ENCODE measurements at regions not wholly inside any gene's neighbourhood (a gene's known extent, or its start where the extent isn't known, plus 50 kb on each side); places are given as distances from the start of the nearest gene placed in this dataset.

- H3K4me1 ChIP-seq, result no peaks in the 10 kb centered on the region
- H3K27me3 ChIP-seq, result no peaks in the 10 kb centered on the region
- no peak for TF ChIP-seq CTCF (IDR thresholded peaks at IDR 0.05)
- intact Hi-C loops (cut with DNase I), result no loop called here
- H3K4me3 ChIP-seq, result no peak overlapping the region
- no peak for DNase-seq
- no peak for ATAC-seq
- 85 to 91% methylated on average over 2 of the region's 2 CpGs for WGBS, 2 donors
- H3K9me3 ChIP-seq, result peaks cover 0 to 8% (median 3%) of the 10 kb centered on the region in 11 donors
- no peak overlapping the region for H3K27ac ChIP-seq
- H3K36me3 ChIP-seq, result no peaks in the 10 kb centered on the region
Observed at GRCh38 chr18:64566456-64566855, 417.6 kb upstream of the LINC00305 start.

- Histone ChIP-seq H3K9me3 (peaks cover 0 to 7% (median 0%) of the 10 kb centered on the region in 11 donors), H3K27ac (no peak overlapping the region), H3K27me3 (no peaks in the 10 kb centered on the region), H3K36me3 (no peaks in the 10 kb centered on the region), H3K4me3 (no peak overlapping the region), H3K4me1 (no peaks in the 10 kb centered on the region)
- DNase-seq (no peak), ATAC-seq (no peak)
- no peak for TF ChIP-seq CTCF (IDR thresholded peaks at IDR 0.05)
- intact Hi-C loops (cut with DNase I), result no loop called here
Observed at GRCh38 chr18:64562651-64563050, 413.8 kb upstream of the LINC00305 start.

- Histone ChIP-seq H3K27ac (no peak overlapping the region), H3K4me1 (no peaks in the 10 kb centered on the region), H3K4me3 (no peak overlapping the region), H3K27me3 (no peaks in the 10 kb centered on the region), H3K9me3 (no peaks in the 10 kb centered on the region), H3K36me3 (no peaks in the 10 kb centered on the region)
- no peak for DNase-seq
- intact Hi-C loops (cut with DNase I), result no loop called here
- no peak for ATAC-seq
- TF ChIP-seq CTCF (IDR thresholded peaks at IDR 0.05), result no peak
- 74 to 99% methylated on average over 4 of the region's 4 CpGs for WGBS, 2 donors
Observed at GRCh38 chr18:64546451-64546850, 397.6 kb upstream of the LINC00305 start.

- no peak for ATAC-seq
- Histone ChIP-seq H3K9me3 (peaks cover 0 to 4% (median 0%) of the 10 kb centered on the region in 11 donors), H3K27me3 (no peaks in the 10 kb centered on the region), H3K4me3 (no peak overlapping the region), H3K27ac (no peak overlapping the region), H3K36me3 (no peaks in the 10 kb centered on the region), H3K4me1 (no peaks in the 10 kb centered on the region)
- TF ChIP-seq CTCF (IDR thresholded peaks at IDR 0.05), result no peak
- DNase-seq, result no peak
- intact Hi-C loops (cut with DNase I), result no loop called here
- 48 to 63% methylated on average over 1 of the region's 1 CpG for WGBS, 2 donors
Observed at GRCh38 chr18:64539847-64540246, 391.0 kb upstream of the LINC00305 start.

- Histone ChIP-seq H3K9me3 (peaks cover 0 to 7% (median 0%) of the 10 kb centered on the region in 11 donors), H3K27ac (no peak overlapping the region), H3K4me1 (no peaks in the 10 kb centered on the region), H3K36me3 (no peaks in the 10 kb centered on the region), H3K27me3 (no peaks in the 10 kb centered on the region), H3K4me3 (no peak overlapping the region)
- ATAC-seq (no peak), DNase-seq (no peak)
- TF ChIP-seq CTCF (IDR thresholded peaks at IDR 0.05), result no peak
- intact Hi-C loops (cut with DNase I), result no loop called here
- WGBS, 2 donors, result 63 to 90% methylated on average over 3 of the region's 3 CpGs
Observed at GRCh38 chr18:64528646-64529045, 379.8 kb upstream of the LINC00305 start.

All from heart right ventricle (tissue), 16 donors.